RWPE1 (cell line): ENCODE measurements at regions not wholly inside any gene's neighbourhood (a gene's known extent, or its start where the extent isn't known, plus 50 kb on each side); places are given as distances from the start of the nearest gene placed in this dataset.

Experiments
- CTCF ChIA-PET: fragments of 350-600 bp; sonication (Branson Sonifier 250); formaldehyde crosslinking; extraction: SDS; loops from one replicate; lab custom pipeline; 2021; lab: Yijun Ruan, JAX
- POLR2A ChIA-PET: fragments of 400-600 bp; formaldehyde crosslinking; extraction: SDS; loops from one replicate; lab custom pipeline; 2020; ENCODE audit warnings: antibody characterized with exemption; ENCODE audit not compliant: low non-redundant PET; lab: Yijun Ruan, JAX
- DNase-seq: peaks from one replicate; pipeline ENCODE4 v3.0.0; 2012; ENCODE audit warnings: low spot score
- H3K27ac ChIP-seq: fragments of 450-650 bp; 2 replicates; pipeline ENCODE4 v1.5.1; 2017
- CTCF ChIP-seq: fragments of 450-650 bp; conservative IDR thresholded peaks from 2 replicates; pipeline ENCODE4 v1.5.1; 2017; ENCODE audit warnings: low read depth, mild to moderate bottlenecking

DNA sequence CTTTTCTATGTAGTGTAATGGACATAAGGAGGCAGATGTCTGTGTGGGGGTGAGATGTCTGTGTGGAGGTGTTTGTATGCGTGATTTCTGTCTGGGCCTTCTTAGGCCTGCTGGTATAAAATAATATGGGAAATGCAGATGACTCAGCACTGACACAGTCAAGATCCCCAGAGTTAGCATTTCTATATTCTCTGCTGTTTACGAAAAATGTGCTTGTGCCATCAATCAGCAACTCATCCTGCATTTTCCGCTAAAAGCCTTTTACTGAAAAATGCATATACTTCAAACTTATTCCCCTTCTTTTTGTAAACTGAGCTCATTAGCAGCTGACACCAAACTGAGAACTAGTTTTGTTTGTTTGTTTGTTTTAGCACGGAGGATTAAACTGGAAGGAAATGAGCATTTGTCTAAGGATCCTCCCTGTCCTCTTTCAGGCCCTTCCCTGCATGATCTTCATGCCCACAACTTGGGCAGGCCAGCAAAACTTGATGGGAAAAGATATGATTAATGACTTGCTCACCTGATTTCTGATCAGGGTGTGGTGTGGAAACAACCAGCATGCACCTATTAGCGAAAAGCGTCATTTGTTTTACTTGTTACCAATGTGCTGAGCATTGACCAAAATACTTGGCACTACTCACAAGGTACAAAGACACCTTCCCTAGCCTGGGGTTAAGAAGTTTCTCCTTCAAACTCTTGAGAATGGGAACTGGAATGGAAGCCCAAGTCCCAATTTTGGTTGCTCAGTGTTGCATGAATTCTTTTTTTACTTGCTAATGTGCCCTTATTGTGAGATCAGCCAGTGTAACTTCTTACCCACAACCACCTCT lies 77.4 kb downstream of the NDUFS5 start:
- peak overlapping the region; percentile 93 for H3K27ac ChIP-seq
- POLR2A ChIA-PET = interaction anchor here (0.8 kb wide), 1 partner anchor 83 kb away, joined by 6 read pairs; no protein-coding TSS in a partner anchor

GRCh38 chr1:39104158-39105060 lies 78.3 kb downstream of the NDUFS5 start:
- peak overlapping the region; percentile 93 for H3K27ac ChIP-seq
- ChIA-PET CTCF (interaction anchor here (0.5 to 3.0 kb wide), 5 partner anchors 88 to 156 kb away, joined by 3 to 17 read pairs (median 7); partner anchors contain the start of gene MACF1), POLR2A (interaction anchor here (0.8 kb wide), 1 partner anchor 82 kb away, joined by 6 read pairs; no protein-coding TSS in a partner anchor)
- DNase-seq = peak; percentile 37
- TF ChIP-seq CTCF = no peak

More for the DNA sequence above, 77.4 kb downstream of the NDUFS5 start:
- CTCF ChIA-PET = interaction anchor here (0.5 to 3.0 kb wide), 10 partner anchors 20 to 435 kb away, joined by 3 to 17 read pairs (median 3); partner anchors contain the start of gene MACF1
- TF ChIP-seq CTCF = no peak
- peak; percentile 82 for DNase-seq

DNA sequence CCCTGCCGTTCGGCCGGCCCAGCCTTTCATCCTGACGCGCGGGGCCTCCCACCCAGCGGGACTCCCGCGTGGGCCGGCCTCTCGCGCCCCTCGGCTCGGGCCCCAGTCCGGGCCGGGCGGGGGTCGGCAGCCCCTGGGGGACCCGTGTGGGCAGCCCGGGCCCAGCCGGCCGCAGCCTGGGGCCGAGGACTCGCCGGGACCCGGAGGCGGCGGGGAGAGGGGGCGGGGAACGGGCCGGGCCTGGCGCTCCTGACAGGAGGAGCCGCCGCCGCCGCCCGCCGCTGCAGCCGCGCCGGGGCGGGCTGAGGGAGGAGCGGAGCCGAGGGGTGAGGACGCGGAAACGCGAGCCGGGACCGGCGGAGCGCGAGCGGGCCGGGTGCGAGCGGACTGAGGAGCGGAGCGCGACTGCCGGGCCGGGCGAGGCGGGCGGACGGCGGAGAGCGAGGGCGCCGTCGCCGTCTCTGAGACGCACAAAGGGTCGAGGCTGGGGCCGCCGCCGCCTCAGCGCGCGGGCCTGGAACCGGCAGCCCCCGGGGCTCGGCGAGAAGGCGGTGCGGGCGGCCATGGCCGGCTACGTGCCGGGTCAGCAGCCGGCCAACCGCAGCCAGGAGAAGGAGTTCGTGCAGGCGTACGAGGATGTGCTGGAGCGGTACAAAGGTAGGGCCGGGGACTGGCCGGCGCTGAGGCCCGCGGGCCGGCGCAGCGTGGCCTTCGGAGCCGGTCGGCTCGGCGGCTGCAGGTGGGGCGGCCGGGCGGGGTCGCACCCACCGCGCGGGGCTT lies 79.1 kb downstream of the NDUFS5 start:
- CTCF ChIA-PET = interaction anchor here (0.6 to 3.4 kb wide), 3 partner anchors 10 to 86 kb away, joined by 3 to 32 read pairs (median 3); no protein-coding TSS in a partner anchor
- no peak for TF ChIP-seq CTCF
- peak; percentile 62 for DNase-seq
- peak overlapping the region; percentile 93 for H3K27ac ChIP-seq
- POLR2A ChIA-PET = interaction anchor here (1.1 kb wide), 1 partner anchor 37 kb away, joined by 3 read pairs; no protein-coding TSS in a partner anchor

- ChIA-PET CTCF (interaction anchor here (0.6 to 3.4 kb wide), 3 partner anchors 9 to 86 kb away, joined by 3 to 32 read pairs (median 3); no protein-coding TSS in a partner anchor), POLR2A (interaction anchor here (1.1 to 1.7 kb wide), 2 partner anchors 27 to 37 kb away, joined by 3 to 7 read pairs; no protein-coding TSS in a partner anchor)
- peak overlapping the region; percentile 93 for H3K27ac ChIP-seq
- peak; percentile 41 for DNase-seq
- TF ChIP-seq CTCF = no peak
These were observed 80.0 kb downstream of the NDUFS5 start for GRCh38 chr1:39105841-39106765.

GRCh38 chr1:39106801-39107327 lies 80.7 kb downstream of the NDUFS5 start:
- TF ChIP-seq CTCF = no peak
- H3K27ac ChIP-seq = peak overlapping the region; percentile 93
- ChIA-PET POLR2A (interaction anchor here (0.6 to 1.7 kb wide), 2 partner anchors 26 to 107 kb away, joined by 4 to 7 read pairs; no protein-coding TSS in a partner anchor), CTCF (interaction anchor here (1.4 to 3.4 kb wide), 2 partner anchors 9 to 85 kb away, joined by 3 to 32 read pairs; no protein-coding TSS in a partner anchor)
- no peak for DNase-seq
